ENCODE measurements at regions not wholly inside any gene's neighbourhood (a gene's known extent, or its start where the extent isn't known, plus 50 kb on each side); places are given as distances from the start of the nearest gene placed in this dataset.

DNA sequence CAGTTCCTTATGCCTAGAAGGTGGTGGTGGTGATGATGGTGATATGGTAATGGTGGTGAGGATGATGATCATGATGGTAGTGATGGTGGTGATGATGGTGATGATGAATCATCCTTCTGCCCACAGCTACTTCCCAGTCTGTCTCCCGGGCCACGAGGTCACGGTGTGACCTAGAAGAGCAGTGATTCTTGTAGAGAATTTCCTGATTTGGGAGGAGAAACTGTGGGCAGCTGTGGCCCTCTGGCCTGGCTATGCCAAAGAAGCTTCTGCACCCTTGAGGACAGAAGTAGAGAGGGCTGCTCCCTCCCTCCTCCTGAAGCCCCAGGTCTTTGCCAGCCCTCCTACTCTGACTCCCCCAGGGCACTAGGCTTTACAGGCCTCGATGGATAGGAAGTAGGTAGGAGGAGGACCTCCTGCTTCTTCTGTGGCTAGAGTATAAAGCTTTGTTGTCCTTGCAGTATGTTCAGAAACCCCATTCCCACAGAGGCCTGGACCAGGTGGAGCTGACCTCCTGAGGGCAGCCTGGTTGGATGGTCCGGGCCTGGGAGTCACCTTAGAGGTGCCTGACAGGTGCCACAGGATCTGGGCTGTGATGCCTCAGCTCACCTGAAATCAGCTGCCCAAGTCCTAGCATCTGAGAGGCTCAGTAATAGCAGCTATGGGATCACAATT, 57.9 kb upstream of the EPAS1 start:
- Histone ChIP-seq H3K27me3 (ENCODE audit: low read depth, low read length) (no peaks in the 10 kb centered on the region), H3K4me3 (ENCODE audit: low read length) (no peak overlapping the region), H3K4me2 (ENCODE audit: low read length) (no peak overlapping the region)

GRCh38 chr2:46239847-46240181, 57.4 kb upstream of the EPAS1 start:
- Histone ChIP-seq H3K79me2 (ENCODE audit: low read length) (no peaks in the 10 kb centered on the region), H3K4me3 (ENCODE audit: low read length) (no peak overlapping the region), H3K9me3 (ENCODE audit: insufficient read depth, low read length) (no peaks in the 10 kb centered on the region), H2AFZ (ENCODE audit: low read depth, low read length) (peak overlapping the region; percentile 35; the same call in 1 of the 2 replicates), H3K27me3 (ENCODE audit: low read depth, low read length) (no peaks in the 10 kb centered on the region), H3K4me1 (ENCODE audit: low read length) (peaks cover 14% of the 10 kb centered on the region), H3K36me3 (replicated peaks; ENCODE audit: low read depth, low read length) (no peaks in the 10 kb centered on the region), H3K4me2 (ENCODE audit: low read length) (no peak overlapping the region), H4K20me1 (ENCODE audit: insufficient read depth, low read length) (no peaks in the 10 kb centered on the region), H3K27ac (ENCODE audit: low read length) (no peak overlapping the region), H3K9ac (ENCODE audit: low read length) (no peak overlapping the region)
- TF ChIP-seq EZH2phosphoT487 (IDR thresholded peaks at IDR 0.05; ENCODE audit: low read depth): no peak
- TF ChIP-seq CTCF (IDR thresholded peaks at IDR 0.05; ENCODE audit: low read depth, low read length): no peak

More for the DNA sequence above, 57.9 kb upstream of the EPAS1 start:
- Histone ChIP-seq H3K27ac (ENCODE audit: low read length) (no peak overlapping the region), H3K79me2 (ENCODE audit: low read length) (no peaks in the 10 kb centered on the region), H3K9ac (ENCODE audit: low read length) (no peak overlapping the region), H3K4me1 (ENCODE audit: low read length) (peaks cover 14% of the 10 kb centered on the region), H3K9me3 (ENCODE audit: insufficient read depth, low read length) (no peaks in the 10 kb centered on the region), H2AFZ (ENCODE audit: low read depth, low read length) (peak overlapping the region; percentile 35; the same call in 1 of the 2 replicates), H4K20me1 (ENCODE audit: insufficient read depth, low read length) (no peaks in the 10 kb centered on the region), H3K36me3 (replicated peaks; ENCODE audit: low read depth, low read length) (no peaks in the 10 kb centered on the region)
- TF ChIP-seq CTCF (IDR thresholded peaks at IDR 0.05; ENCODE audit: low read depth, low read length) (no peak), EZH2phosphoT487 (IDR thresholded peaks at IDR 0.05; ENCODE audit: low read depth) (no peak)

DNA sequence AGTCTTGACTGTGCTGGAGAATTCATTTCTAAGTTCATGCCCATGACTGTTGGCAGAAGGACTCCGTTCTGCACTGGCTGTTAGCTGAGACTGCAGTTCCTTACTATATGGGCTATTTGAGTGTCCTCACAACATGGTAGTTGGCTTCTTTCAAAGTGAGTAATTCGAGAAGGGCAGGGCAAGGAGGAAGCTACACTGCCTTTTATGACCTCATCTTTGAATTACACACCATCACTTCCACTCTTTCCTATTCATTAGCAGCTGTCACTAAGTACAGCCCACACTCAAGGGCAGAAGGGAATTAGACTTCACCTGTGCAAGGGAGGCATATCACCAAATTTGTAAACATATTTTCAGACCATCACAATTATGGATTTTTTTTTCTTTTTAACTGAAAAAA, 55.9 kb upstream of the EPAS1 start:
- H3K4me3 ChIP-seq (ENCODE audit: low read length): no peak overlapping the region
- H4K20me1 ChIP-seq (ENCODE audit: insufficient read depth, low read length): no peaks in the 10 kb centered on the region
- H3K27me3 ChIP-seq (ENCODE audit: low read depth, low read length): no peaks in the 10 kb centered on the region
- TF ChIP-seq EZH2phosphoT487 (IDR thresholded peaks at IDR 0.05; ENCODE audit: low read depth): no peak
- no peak for TF ChIP-seq CTCF (IDR thresholded peaks at IDR 0.05; ENCODE audit: low read depth, low read length)
- no peaks in the 10 kb centered on the region for H3K9me3 ChIP-seq (ENCODE audit: insufficient read depth, low read length)
- no peaks in the 10 kb centered on the region for H3K79me2 ChIP-seq (ENCODE audit: low read length)
- no peaks in the 10 kb centered on the region for H3K36me3 ChIP-seq (replicated peaks; ENCODE audit: low read depth, low read length)
- H3K4me2 ChIP-seq (ENCODE audit: low read length): no peak overlapping the region
- no peak overlapping the region for H2AFZ ChIP-seq (ENCODE audit: low read depth, low read length)
- H3K27ac ChIP-seq (ENCODE audit: low read length): no peak overlapping the region
- H3K4me1 ChIP-seq (ENCODE audit: low read length): peaks cover 14% of the 10 kb centered on the region
- no peak overlapping the region for H3K9ac ChIP-seq (ENCODE audit: low read length)

GRCh38 chr2:46245869-46246268, 51.3 kb upstream of the EPAS1 start:
- no peaks in the 10 kb centered on the region for H3K79me2 ChIP-seq (ENCODE audit: low read length)
- TF ChIP-seq CTCF (IDR thresholded peaks at IDR 0.05; ENCODE audit: low read depth, low read length): no peak

More at GRCh38 chr2:46245869-46246268, 51.3 kb upstream of the EPAS1 start:
- Histone ChIP-seq H4K20me1 (ENCODE audit: insufficient read depth, low read length) (no peaks in the 10 kb centered on the region), H2AFZ (ENCODE audit: low read depth, low read length) (no peak overlapping the region), H3K27me3 (ENCODE audit: low read depth, low read length) (no peaks in the 10 kb centered on the region), H3K4me1 (ENCODE audit: low read length) (0 out of 2 replicates have a peak, but pooled peaks cover 4% of the 10 kb centered on the region), H3K36me3 (replicated peaks; ENCODE audit: low read depth, low read length) (no peaks in the 10 kb centered on the region), H3K27ac (ENCODE audit: low read length) (no peak overlapping the region), H3K4me3 (ENCODE audit: low read length) (no peak overlapping the region), H3K9ac (ENCODE audit: low read length) (no peak overlapping the region), H3K9me3 (ENCODE audit: insufficient read depth, low read length) (no peaks in the 10 kb centered on the region), H3K4me2 (ENCODE audit: low read length) (no peak overlapping the region)

Data from OCI-LY3 (cell line).